Neural cell (in vitro differentiated cells): ENCODE measurements at regions not wholly inside any gene's neighbourhood (a gene's known extent, or its start where the extent isn't known, plus 50 kb on each side); places are given as distances from the start of the nearest gene placed in this dataset.

Experiments used
- H2AFZ ChIP-seq: fragments of 200-600, 300-800 bp; sonication (generic), shearing (Covaris generic); 2 replicates; pipeline ENCODE4 v1.6.0; 2014; ENCODE audit warnings: low read depth, mild to moderate bottlenecking, antibody characterized with exemption, low read length, moderate library complexity
- H3F3A ChIP-seq: fragments of 200-600 bp; shearing (Covaris generic); 2 replicates; pipeline ENCODE4 v1.6.1; 2016; ENCODE audit warnings: mild to moderate bottlenecking, moderate library complexity, mixed read lengths, antibody characterized with exemption, low read length; ENCODE audit not compliant: insufficient read depth, poor library complexity, severe bottlenecking
- H3K27ac ChIP-seq: fragments of 200-600, 300-800 bp; sonication (generic), shearing (Covaris generic); 2 replicates; pipeline ENCODE4 v1.5.1; 2014; ENCODE audit warnings: mild to moderate bottlenecking, low read length, moderate library complexity
- H3K27me3 ChIP-seq: fragments of 300-800, 200-600 bp; sonication (generic), shearing (Covaris generic); 2 replicates; pipeline ENCODE4 v1.6.0; 2014; ENCODE audit warnings: mild to moderate bottlenecking, low read depth, low read length, moderate library complexity; ENCODE audit not compliant: insufficient read depth
- H3K36me3 ChIP-seq: fragments of 300-800, 200-600 bp; sonication (generic), shearing (Covaris generic); 2 replicates; pipeline ENCODE4 v1.5.1; 2014; ENCODE audit warnings: mild to moderate bottlenecking, antibody characterized with exemption, low read length, moderate library complexity; ENCODE audit not compliant: insufficient read depth
- H3K4me2 ChIP-seq: fragments of 300-800, 200-600 bp; sonication (generic), shearing (Covaris generic); 2 replicates; pipeline ENCODE4 v1.6.0; 2014; ENCODE audit warnings: mild to moderate bottlenecking, low read length
- H3K4me3 ChIP-seq: fragments of 300-800, 200-600 bp; sonication (generic), shearing (Covaris generic); 2 replicates; pipeline ENCODE4 v1.5.1; 2014; ENCODE audit warnings: mild to moderate bottlenecking, low read length, moderate library complexity
- H3K79me2 ChIP-seq: fragments of 200-600 bp; shearing (Covaris generic); replicated peaks from 2 replicates; pipeline ENCODE4 v1.6.0; 2014; ENCODE audit warnings: mild to moderate bottlenecking, low read length, moderate library complexity; ENCODE audit not compliant: insufficient read depth
- H3K9ac ChIP-seq: fragments of 300-800, 200-600 bp; sonication (generic), shearing (Covaris generic); 2 replicates; pipeline ENCODE4 v1.6.1; 2016; ENCODE audit warnings: mild to moderate bottlenecking, low read length, mixed read lengths
- H3K9me2 ChIP-seq: fragments of 200-600 bp; shearing (Covaris generic); 2 replicates; pipeline ENCODE4 v1.6.1; 2016; ENCODE audit warnings: mild to moderate bottlenecking, low read length, mixed read lengths; ENCODE audit not compliant: insufficient read depth
- H3K9me3 ChIP-seq: fragments of 200-600, 300-800 bp; sonication (generic), shearing (Covaris generic); 2 replicates; pipeline ENCODE4 v1.6.1; 2016; ENCODE audit warnings: mild to moderate bottlenecking, mixed run types, low read length, moderate library complexity, mixed read lengths
- H4K20me1 ChIP-seq: fragments of 200-600 bp; shearing (Covaris generic); 2 replicates; pipeline ENCODE4 v1.6.1; 2016; ENCODE audit warnings: mild to moderate bottlenecking, mixed run types; ENCODE audit not compliant: insufficient read depth
- EP300 ChIP-seq: fragments of 450-650 bp; conservative IDR thresholded peaks from 2 replicates; pipeline ENCODE4 v1.6.1; 2014; ENCODE audit warnings: antibody characterized with exemption, mild to moderate bottlenecking, moderate library complexity; ENCODE audit not compliant: poor library complexity, severe bottlenecking
- EZH2 ChIP-seq: fragments of 200-600, 300-800 bp; shearing (Covaris generic), sonication (generic); IDR thresholded peaks from 2 replicates; pipeline ENCODE4 v1.6.1; 2014; ENCODE audit warnings: antibody characterized with exemption, low read length, borderline replicate concordance, mild to moderate bottlenecking; ENCODE audit not compliant: insufficient read depth, poor library complexity, severe bottlenecking
- MXI1 ChIP-seq: fragments of 450-650 bp; conservative IDR thresholded peaks from 2 replicates; pipeline ENCODE4 v1.6.1; 2014; ENCODE audit warnings: antibody characterized with exemption, mild to moderate bottlenecking; ENCODE audit not compliant: poor library complexity, severe bottlenecking
- POLR2AphosphoS5 ChIP-seq: IDR thresholded peaks from 2 replicates; pipeline ENCODE4 v1.6.1; 2012
- RAD21 ChIP-seq: fragments of 450-650 bp; conservative IDR thresholded peaks from 2 replicates; pipeline ENCODE4 v1.6.1; 2014; ENCODE audit warnings: antibody characterized with exemption, mild to moderate bottlenecking, moderate library complexity
- SMC3 ChIP-seq: fragments of 450-650 bp; conservative IDR thresholded peaks from 2 replicates; pipeline ENCODE4 v1.6.1; 2014; ENCODE audit warnings: antibody characterized with exemption, mild to moderate bottlenecking, moderate library complexity; ENCODE audit not compliant: poor library complexity
- TAF1 ChIP-seq: IDR thresholded peaks from 2 replicates; pipeline ENCODE4 v1.6.1; 2012; ENCODE audit warnings: low read depth
- TF ChIP-seq, protein P1 (sequence below): IDR thresholded peaks from 2 replicates; pipeline ENCODE4 v1.6.1; 2012; ENCODE audit warnings: borderline replicate concordance
- TF ChIP-seq, protein P2 (sequence below): fragments of 450-650 bp; IDR thresholded peaks from 2 replicates; pipeline ENCODE4 v1.5.1; 2014; ENCODE audit warnings: antibody characterized with exemption, mild to moderate bottlenecking, moderate library complexity; ENCODE audit not compliant: poor library complexity, severe bottlenecking

DNA sequence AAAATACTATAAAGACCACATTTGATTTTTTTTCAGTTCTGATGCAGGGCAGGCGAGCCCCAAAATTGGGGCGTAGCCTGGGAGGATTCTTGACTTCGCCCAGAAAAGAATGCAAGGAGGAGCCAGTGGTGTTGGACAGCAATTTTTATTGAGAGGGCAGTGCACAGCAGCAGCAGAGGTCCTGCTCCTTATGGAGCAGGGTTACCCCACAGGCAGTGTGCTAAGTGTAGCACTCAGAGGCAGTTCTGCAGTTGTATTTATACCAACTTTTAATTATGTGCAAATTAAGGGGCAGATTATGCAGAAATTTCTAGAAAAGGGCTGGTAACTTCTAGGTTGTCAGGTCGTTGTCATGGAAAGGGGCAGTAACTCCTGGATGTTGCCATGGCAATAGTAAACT is 69.9 kb downstream of the GASK1B start:
- Histone ChIP-seq H3K4me2 (no peak overlapping the region), H3K79me2 (no peaks in the 10 kb centered on the region), H3K4me3 (no peak overlapping the region), H3K27me3 (no peaks in the 10 kb centered on the region), H4K20me1 (no peaks in the 10 kb centered on the region), H3K36me3 (no peaks in the 10 kb centered on the region), H3K9ac (no peak overlapping the region), H3K27ac (no peak overlapping the region), H2AFZ (no peak overlapping the region), H3K9me3 (no peaks in the 10 kb centered on the region), H3F3A (no peaks in the 10 kb centered on the region), H3K9me2 (no peaks in the 10 kb centered on the region)
- TF ChIP-seq SMC3 (no peak), RAD21 (no peak)

DNA sequence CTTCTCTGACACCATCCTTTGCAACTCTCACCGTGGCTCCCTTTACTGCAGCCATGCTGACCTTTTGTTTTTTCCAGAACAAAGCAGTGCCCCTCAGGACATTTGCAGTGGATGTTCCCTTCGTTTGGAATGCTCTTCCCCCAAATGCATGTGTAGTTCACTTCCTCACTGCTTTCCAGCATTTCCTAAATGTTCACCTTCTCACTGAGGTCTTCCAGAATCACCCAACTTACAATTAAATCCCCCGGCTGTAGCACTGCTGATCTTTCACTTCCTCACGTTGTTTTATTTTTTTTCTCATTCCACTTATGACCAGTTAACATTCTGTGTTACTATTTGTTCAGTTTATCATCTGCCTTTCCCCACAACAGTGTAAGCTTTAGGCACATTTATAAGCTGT is 73.1 kb downstream of the GASK1B start:
- Histone ChIP-seq H3K27ac (no peak overlapping the region), H3K79me2 (no peaks in the 10 kb centered on the region), H3K27me3 (no peaks in the 10 kb centered on the region), H3K4me3 (no peak overlapping the region), H3K9ac (no peak overlapping the region), H3K36me3 (no peaks in the 10 kb centered on the region), H3K9me3 (no peaks in the 10 kb centered on the region), H3K9me2 (no peaks in the 10 kb centered on the region), H3F3A (no peaks in the 10 kb centered on the region), H2AFZ (no peak overlapping the region), H4K20me1 (no peaks in the 10 kb centered on the region), H3K4me2 (no peak overlapping the region)
- TF ChIP-seq POLR2AphosphoS5 = no peak
- TF ChIP-seq EZH2 = no peak
- TF ChIP-seq EP300 = no peak
- TF ChIP-seq TAF1 = no peak
- TF ChIP-seq, protein P1, sequence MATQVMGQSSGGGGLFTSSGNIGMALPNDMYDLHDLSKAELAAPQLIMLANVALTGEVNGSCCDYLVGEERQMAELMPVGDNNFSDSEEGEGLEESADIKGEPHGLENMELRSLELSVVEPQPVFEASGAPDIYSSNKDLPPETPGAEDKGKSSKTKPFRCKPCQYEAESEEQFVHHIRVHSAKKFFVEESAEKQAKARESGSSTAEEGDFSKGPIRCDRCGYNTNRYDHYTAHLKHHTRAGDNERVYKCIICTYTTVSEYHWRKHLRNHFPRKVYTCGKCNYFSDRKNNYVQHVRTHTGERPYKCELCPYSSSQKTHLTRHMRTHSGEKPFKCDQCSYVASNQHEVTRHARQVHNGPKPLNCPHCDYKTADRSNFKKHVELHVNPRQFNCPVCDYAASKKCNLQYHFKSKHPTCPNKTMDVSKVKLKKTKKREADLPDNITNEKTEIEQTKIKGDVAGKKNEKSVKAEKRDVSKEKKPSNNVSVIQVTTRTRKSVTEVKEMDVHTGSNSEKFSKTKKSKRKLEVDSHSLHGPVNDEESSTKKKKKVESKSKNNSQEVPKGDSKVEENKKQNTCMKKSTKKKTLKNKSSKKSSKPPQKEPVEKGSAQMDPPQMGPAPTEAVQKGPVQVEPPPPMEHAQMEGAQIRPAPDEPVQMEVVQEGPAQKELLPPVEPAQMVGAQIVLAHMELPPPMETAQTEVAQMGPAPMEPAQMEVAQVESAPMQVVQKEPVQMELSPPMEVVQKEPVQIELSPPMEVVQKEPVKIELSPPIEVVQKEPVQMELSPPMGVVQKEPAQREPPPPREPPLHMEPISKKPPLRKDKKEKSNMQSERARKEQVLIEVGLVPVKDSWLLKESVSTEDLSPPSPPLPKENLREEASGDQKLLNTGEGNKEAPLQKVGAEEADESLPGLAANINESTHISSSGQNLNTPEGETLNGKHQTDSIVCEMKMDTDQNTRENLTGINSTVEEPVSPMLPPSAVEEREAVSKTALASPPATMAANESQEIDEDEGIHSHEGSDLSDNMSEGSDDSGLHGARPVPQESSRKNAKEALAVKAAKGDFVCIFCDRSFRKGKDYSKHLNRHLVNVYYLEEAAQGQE = no peak
- TF ChIP-seq MXI1 = no peak
- no peak for TF ChIP-seq SMC3
- TF ChIP-seq RAD21 = no peak
- TF ChIP-seq, protein P2, sequence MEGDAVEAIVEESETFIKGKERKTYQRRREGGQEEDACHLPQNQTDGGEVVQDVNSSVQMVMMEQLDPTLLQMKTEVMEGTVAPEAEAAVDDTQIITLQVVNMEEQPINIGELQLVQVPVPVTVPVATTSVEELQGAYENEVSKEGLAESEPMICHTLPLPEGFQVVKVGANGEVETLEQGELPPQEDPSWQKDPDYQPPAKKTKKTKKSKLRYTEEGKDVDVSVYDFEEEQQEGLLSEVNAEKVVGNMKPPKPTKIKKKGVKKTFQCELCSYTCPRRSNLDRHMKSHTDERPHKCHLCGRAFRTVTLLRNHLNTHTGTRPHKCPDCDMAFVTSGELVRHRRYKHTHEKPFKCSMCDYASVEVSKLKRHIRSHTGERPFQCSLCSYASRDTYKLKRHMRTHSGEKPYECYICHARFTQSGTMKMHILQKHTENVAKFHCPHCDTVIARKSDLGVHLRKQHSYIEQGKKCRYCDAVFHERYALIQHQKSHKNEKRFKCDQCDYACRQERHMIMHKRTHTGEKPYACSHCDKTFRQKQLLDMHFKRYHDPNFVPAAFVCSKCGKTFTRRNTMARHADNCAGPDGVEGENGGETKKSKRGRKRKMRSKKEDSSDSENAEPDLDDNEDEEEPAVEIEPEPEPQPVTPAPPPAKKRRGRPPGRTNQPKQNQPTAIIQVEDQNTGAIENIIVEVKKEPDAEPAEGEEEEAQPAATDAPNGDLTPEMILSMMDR = no peak

DNA sequence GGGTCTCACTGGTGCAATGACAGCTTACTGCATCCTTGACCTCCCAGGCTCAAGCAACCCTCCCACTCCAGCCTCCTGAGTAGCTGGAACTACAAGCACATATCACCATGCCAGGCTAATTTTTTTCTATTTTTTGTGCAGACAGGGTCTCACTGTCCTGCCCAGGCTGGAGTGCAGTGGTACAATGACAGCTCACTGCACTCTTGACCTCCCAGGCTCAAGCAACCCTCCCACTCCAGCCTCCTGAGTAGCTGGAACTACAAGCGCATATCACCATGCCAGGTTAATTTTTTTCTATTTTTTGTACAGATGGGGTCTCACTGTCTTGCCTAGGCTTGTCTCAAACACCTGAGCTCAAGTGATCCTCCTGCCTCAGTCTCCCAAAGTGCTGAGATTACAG is 74.0 kb downstream of the GASK1B start:
- no peak overlapping the region for H2AFZ ChIP-seq
- H3K27me3 ChIP-seq = no peaks in the 10 kb centered on the region
- no peaks in the 10 kb centered on the region for H4K20me1 ChIP-seq
- no peaks in the 10 kb centered on the region for H3F3A ChIP-seq
- H3K79me2 ChIP-seq = no peaks in the 10 kb centered on the region
- no peaks in the 10 kb centered on the region for H3K9me2 ChIP-seq
- no peak overlapping the region for H3K27ac ChIP-seq
- H3K4me3 ChIP-seq = no peak overlapping the region
- H3K9me3 ChIP-seq = no peaks in the 10 kb centered on the region
- no peak overlapping the region for H3K4me2 ChIP-seq
- TF ChIP-seq RAD21 (no peak), SMC3 (no peak), MXI1 (no peak), EP300 (no peak), POLR2AphosphoS5 (no peak), EZH2 (no peak), TAF1 (no peak)
- TF ChIP-seq, protein P2 = no peak
- TF ChIP-seq, protein P1 = no peak
- H3K36me3 ChIP-seq = no peaks in the 10 kb centered on the region
- no peak overlapping the region for H3K9ac ChIP-seq
